DMS53 treated with DMSO at 0.1 percent for 48 hours (cell line): ENCODE measurements at regions not wholly inside any gene's neighbourhood (a gene's known extent, or its start where the extent isn't known, plus 50 kb on each side); places are given as distances from the start of the nearest gene placed in this dataset.
"Not testable (repeated sequence)": the region's sequence is repeated elsewhere in the genome, so short reads cannot be mapped to it uniquely, and the experiment has no call there.

ENCODE experiments used
- DNase-seq: peaks from one replicate; lab custom pipeline; 2025; ENCODE audit not compliant: unreplicated experiment; lab: John Stamatoyannopoulos, UW

DNA sequence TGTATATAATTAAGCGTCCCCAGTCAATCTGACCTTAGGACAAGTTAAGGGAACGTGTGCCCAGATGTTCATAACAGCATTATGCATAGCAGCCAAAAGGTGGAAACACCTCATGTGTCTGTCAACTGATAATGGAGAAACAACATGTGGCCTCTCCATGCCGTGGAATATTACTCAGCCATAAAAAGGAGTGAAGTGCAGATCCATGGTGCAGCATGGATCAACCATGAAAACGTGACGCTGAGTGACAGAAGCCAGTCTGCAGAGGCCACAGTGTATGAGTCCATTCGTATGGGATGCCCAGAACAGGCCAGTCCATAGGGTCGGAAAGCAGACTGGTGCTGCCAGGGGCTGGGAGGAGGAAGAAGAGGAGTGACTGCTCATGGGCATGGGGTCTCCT lies 161.0 kb upstream of the CIBAR2 start:
- DNase-seq: no peak

DNA sequence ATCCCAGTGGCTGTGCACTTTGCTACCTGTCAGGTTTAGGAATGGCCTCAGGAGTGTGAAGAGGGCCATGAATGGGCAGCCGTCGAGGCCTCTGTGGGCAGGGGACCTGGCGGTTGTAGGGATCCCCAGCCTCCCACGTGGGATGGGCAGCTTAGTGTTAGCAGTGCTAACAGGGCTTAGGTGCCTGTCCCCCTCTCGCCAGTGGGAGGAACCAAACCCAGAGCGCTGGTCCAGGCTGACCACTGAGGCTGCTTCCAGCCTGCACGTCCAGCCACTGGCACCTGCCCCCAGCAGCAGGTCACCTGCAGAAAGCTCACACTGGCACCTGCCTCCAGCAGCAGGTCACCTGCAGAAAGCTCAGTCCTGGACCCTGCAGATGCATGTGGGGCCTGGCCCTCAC lies 162.2 kb upstream of the CIBAR2 start:
- no peak for DNase-seq

DNA sequence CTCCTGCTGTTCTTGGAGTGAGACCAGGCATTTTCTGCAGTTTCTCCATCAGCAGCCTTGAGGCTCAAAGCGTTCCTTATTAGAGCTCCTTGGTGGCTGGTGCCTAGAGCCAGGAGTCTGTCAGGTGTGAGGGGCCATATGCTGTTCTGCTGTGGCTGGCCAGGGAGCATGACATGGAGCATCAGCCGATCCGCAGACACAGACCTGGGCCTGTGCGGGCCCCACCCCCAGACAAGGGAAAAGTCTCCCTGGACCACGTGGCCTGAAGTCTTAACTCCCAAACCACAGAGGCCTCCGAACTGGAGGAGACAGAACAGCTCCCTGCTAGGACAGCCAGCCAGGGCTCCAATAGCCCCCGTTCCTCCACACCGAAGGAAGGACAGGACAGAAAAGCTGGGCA lies 162.7 kb upstream of the CIBAR2 start:
- DNase-seq: no peak

DNA sequence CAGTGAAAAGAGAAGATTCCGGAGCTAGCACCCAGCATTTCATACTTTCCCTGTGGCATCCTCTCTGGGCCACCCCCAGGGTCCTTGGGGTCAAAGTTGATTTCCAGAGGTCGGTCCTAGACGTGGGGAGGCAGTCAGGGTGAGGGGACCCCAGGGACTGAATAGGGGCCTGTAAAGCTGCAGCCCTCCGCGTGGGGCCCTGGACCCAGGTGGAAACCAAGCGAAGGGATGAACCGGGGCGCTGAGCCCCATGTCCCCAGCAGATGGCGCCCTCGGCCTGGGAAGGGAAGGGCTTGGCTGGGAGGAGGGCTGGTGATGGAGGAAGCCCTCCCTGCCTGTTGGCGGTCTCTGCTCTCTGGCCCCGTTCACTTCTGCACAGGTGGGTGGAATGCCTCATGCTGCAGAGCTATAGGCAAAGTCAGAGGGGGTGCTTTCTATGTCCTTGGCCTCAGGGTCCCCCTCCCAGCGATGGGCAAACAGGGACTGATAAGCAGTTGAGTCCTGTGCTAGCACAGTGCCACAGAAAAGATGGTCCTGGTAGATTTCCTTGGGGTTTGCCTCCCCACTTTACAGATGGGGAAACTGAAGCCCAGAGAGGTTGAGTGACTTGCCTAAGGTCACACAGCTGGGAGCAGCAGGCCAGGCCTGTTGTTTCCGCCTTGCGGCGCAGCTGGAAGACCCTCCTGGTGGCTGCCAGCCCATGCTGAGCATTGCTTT lies 163.4 kb upstream of the CIBAR2 start:
- DNase-seq: peak; percentile 23

DNA sequence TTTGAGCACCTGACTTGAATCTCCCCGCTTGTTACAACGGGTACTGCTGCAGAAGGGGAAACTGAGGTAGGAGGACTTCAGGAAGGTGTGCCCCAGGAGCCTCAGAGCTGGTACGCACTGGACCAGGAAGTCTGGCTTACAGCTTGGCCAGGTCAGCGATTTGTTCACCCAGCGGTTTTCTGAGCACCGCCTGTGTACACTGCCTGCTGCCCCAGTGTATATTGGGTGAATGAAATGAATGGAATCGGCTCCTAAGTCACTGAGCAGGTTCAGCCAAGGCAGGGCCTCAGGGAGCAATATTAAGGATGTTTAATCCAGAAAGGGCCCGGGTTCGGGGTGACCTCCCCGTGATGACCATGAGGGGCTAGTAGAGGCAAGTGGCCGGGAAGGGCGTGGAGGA lies 164.0 kb upstream of the CIBAR2 start:
- peak; percentile 0 for DNase-seq

DNA sequence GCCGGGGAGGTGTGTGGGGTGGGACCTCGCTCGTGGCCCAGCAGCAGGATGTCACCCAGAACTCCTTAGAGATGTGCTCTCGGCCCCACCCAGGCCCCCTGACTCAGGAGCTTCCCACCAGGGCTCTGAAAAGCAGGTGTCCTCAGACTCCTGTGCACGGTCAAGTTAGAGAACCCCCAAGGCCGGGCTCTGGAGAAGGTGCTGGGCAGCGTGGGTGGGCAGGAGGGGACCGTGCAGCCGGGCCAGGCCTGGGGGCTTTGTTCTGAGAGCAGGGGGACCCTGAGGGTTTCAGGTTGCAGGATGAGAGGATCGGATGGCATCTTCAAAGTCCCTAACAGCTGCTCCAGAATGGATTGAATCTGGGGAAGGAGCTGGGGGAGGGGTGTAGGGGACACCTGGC lies 164.4 kb upstream of the CIBAR2 start:
- no peak for DNase-seq

DNA sequence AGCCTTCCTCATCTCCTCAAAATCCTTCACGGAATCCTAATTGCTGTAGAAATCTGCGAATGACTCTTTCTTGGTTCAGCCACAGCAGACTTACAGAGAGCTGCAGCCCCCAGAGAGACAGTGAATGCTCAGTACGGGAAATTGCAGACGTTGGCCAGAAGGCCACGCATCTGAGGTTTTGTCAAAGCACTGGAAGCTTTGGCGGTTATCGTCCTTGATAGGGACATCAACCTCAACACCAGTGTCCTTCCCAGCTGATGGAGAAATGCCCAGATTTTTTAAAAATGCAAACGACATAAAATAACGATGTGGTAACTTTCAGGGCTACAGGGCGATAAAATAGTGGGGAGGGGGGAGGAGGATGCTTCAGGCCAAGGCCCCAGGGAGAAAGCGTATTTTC lies 166.6 kb upstream of the CIBAR2 start:
- DNase-seq: no peak

DNA sequence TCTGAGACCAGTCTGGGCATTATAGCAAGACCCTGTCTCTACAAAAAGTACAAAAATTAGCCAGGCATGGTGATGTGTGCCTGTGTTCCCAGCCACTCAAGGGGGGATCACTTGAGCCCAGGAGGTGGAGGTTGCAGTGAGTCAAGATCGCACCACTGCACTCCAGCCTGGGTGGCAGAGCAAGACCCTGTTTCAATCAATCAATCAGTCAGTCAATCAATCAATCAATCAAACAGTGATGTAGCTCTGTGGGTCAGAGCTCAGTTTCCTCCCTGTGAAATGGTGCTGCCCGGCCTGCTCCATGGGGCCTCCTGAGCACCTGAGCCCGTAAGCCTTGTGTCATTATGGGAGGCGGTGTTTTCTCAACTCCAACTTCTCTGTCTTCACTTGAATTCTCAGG lies 167.1 kb upstream of the CIBAR2 start:
- DNase-seq: no peak

DNA sequence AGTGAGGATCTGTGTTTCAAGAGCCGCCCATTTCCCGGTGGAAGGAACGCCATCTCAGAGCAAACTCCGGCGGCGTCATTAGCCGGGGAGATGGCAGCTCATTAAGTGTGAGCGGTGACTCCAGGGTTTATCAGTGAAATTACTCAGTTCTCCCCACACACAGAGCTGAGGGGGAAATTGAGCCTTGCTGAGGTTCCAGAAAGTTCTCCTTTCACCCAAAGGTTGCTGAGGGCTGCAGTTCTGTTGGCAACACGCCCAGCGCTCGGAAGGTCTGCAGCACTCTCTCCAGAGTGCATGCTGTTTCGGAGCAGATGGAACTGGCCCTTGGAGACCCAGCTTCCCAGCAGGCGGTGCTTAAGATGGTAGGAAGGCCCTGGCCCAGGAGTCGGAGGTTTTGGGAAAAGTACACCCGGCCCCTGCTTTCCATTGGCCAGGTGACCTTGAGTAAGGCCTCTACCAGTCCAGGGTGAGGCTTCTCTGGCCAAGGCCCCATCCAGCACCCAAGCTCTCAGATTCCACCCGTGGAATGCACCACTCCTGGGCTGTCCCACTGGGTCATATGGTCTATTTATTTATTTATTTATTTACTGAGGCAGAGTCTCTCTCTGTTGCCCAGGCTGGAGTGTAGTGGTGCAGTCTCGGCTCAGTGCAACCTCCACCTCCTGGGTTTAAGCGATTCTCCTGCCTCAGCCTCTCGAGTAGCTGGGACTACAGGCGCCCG lies 167.7 kb upstream of the CIBAR2 start:
- no peak for DNase-seq

DNA sequence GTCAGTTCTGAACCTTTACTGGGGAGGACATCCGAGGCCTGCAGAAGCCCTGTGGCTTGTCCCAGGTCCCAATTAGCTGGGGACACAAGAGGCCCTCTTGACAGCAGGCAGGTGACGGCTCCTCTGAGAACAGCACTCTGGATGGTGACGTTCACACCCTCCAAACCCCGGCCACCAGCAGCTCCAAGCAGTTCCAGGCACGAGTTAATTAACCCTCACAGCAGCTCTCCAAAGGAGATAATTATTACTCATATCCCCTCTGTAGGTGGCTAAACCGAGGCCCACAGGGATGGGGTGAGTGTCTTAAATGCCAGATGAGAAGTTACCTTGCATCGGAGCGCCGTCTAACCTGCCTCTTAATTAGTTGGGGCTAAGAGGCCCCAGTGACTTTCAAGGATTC lies 168.9 kb upstream of the CIBAR2 start:
- no peak for DNase-seq

DNA sequence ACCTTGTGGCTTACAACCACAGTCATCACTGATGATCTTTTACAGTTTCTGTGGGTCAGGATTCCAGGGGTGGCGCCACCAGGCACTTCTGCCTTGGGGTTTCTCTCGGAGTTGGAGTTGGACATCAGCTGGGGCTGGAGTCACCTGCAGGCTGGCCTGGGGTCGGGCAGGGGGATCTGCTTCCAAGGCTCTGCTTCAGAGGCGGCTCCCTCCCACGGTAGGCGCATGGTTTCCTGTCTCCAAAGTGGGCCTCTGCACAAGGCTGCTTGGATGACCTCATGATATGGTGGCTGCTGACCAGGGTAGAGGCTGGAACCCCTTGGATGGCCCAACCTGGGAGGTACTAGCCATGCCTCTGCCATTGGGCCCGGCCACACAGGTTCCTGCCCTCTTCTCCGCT lies 170.6 kb upstream of the CIBAR2 start:
- DNase-seq: no peak

DNA sequence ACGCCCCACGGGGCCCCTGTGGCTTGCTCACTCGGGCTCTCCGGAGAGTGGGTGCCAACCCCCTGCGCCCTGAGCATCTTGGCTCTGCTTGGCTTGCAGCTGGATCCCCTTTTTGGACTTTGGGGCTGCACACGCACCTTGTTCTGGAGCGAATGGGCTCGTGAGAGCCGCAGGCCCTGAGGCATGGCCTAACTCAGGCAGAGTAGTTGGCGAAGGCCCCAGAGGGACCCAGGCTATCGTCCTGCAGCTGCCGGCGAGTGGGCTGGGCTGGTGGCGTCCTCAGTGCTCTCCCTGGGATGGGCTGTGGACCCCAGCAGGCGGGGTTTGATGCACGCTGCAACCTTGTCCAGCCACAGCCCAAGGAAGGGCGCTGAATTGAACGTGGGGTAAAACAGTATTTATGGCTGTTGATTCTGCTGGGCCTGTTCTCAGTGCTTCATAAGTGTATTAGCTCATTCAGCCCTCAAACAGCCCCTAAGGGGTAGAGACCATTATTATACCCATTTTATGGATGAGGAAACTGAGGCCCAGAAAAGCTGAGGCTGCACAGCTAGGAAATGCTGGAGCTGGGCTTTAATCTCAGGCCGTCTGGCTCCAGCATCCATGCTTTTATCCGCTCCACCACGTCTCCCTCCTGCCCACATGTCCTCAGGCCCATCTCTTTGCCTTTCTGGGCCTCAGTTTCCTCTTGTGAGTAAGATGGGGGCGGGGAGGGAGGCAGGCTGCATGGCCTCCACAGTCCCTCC lies 171.2 kb upstream of the CIBAR2 start:
- no peak for DNase-seq

DNA sequence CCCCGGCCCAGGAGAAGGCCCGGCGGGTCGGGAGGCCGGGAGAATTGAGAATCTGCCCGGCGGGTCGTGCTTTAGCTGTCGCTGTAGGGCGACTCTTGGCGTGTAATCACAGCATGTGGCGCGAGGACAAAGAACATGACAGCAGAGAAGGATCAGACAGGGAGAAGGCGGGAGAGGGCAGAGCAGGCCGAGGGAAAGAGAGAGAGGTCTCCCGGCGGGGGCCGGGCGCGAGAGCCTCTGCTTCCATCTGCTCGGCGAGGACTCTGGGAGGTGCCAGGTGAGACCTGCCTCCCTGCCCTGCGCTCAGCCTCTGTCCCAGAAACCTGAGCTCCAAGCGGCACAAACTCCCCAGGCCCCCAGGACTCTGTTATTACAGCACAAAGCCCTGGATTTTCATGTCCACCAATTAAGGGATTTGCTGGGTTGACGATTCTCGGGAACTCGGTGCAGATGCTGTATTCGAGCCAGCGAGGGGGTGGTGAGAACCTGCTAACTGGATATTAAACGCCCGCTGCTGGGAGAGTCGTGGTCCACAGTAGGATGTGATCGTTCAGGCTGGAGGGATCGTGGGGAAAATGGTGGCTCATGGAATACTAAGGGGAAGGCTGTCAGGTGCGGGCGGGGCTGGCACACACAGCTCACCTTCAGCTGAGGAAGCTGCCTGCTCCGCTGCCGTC lies 172.0 kb upstream of the CIBAR2 start:
- no peak for DNase-seq

DNA sequence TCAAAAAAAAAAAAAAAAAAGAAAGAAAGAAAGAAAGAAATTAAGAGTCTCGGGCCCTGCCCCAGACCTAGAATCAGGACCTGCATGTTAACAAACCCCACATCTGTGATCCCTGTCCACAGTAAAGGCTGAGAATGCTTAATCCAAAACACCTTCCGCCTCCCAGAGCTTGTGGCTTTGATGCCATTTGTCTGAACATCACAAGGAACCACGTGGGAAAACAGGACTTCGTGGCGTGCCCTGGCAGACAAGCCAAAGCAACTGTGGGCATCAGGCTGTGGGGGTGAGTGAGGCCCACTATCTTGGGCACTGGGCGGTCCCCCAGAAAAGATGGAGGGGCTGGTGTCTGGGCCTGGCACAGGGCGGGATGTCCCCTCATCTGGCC lies 173.4 kb upstream of the CIBAR2 start:
- no peak for DNase-seq

DNA sequence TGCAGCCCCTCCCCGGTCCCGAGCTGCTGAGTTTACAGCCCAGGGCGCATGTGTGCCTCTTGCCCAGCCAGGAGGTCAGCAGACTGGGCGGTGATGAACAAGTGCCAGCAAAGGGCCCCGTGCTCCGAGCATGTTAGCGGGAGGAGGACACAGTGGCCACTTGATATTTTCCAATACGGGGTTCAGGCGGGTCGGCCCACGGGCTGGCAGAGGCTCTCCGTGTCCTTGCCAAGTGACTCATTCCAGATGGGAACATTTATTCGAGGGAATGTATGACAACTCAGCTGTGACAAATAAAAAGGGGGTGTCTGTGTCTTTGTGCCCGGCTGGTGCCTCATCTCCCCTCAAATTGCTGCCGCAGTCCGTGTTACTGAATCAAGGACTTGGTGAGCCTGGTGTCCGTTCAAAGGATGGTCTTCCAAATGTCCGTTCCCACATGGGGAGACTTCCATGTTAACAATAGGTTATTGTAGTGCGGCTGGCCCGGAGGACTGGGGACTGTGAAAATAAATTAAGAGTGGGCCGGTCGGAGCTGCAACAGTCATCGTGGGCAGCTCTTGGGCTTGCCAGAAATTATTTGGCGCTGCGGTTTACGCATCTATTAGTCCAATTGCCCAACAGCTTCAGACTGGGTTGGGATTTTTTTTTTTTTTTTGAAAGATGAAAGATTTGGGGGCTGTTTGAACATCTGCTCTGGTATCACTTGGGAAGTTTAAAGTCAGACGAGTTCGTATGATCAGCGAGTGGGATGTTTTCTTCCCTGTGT lies 174.0 kb upstream of the CIBAR2 start:
- no peak for DNase-seq

DNA sequence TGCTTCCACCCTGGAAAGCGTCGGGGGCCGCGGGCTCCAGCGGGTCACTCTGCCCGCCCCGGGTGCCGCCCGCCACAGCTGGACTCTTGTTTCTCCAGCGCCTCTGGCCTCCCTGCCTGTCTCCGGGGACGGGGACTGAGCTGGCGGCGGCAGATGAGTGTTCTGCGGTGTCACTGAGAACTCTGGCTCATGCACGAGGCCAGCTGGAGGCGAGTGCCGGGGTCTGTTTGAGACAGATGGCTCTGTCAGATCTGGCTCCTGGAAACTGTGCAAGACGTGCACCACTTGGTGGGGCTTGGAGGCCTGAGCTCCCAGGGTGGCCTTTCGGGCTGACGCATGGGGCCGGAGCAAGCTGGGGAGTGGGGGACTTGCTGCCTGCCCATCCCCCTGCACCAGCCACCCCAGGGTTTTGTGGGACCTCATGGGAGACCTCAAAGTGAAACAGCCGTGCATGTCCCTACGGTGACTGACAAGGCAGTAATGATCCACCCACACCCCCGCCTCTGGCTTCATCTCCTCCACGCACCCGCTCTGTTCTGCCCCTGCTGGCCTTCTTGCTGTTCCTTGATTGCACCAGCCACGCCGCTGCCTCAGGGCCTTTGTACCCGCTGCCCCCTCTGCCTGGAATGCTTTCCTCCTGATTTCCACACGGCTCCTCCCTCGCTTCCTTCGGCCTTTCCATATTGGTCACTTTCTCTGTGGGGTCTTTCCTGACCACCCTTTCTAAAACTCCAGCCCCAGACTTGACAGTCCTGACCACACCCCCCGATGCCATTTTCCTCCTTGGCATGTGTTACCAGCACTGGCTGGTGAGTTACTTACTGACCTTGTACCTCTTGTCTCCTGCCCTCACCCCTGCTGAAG lies 174.9 kb upstream of the CIBAR2 start:
- DNase-seq: no peak

DNA sequence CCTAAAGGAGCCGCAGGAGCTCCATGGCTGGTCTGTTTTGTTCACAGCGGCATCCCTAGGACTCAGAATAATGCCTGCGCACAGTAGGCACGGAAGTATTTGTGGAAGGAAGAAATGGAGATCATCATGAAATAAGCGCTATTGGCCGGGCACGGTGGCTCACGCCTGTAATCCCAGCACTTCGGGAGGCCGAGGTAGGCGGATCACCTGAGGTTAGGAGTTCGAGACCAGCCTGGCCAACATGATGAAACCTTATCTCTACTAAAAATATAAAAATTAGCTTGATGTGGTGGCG lies 175.5 kb upstream of the CIBAR2 start:
- DNase-seq: not testable (repeated sequence)

DNA sequence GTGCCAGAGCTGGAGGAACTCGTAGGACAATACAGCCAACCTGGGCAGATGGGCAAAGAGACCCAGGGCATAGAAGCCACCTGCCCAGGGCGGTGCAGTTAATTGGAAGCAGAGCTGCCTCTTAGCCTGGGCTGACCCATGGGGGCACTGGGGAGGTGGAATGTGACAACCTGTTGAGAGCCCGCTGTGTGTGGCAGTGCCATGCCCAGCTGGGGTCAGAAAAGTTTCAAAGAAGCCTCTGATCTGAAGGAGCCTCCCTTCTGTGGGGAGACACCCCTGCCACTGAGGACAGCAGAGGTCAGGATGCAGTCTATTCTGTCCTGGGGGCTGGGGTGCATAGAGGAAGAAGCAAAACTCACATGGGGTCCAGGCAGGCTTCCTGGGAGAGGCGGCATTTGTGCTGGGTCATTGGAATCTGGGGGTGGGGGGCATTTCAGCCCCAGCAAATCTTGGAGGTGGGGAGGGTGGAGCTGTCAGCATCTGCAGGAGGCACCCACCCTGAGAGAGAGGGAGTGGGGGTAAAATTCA lies 176.1 kb upstream of the CIBAR2 start:
- no peak for DNase-seq

DNA sequence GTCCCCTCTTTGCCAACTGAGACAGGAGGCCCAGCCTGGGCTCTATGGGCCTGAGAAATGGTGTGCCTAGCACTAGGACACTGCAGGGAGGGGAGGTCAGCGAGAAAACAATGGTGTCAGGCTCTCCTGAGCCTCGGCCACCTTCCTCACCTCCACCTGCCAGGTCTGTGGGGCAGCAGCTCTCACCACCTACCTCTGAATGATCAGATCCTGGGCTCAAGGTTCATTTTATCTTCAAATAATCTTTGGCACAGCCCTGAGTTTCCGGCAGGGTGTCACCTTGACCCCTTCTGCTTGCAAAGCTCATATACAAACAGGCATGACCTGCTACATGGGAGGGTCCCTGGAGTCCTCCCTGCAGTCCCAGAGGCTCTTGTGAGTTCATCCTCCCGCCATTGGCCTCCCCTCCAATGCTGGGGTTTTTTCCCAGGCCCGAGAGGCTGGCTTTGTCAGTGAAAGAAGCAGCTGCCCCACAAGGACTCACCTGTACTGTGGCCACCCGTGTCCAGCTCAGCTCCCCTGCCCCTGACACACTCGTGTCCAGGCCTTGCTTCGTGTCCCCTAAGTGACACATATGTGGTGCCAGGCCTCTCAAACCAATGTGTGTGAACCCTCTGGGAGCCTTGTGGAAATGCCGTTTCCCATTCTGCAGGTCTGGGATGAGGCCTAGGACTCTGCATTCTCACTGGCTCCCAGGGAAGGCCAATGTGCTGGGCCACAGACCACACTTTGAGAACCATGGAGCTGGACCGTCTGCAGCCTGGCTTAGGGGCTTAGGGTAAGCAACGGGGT lies 176.8 kb upstream of the CIBAR2 start:
- DNase-seq: no peak
